ENCODE measurements at regions not wholly inside any gene's neighbourhood (a gene's known extent, or its start where the extent isn't known, plus 50 kb on each side); places are given as distances from the start of the nearest gene placed in this dataset.

GRCh38 chr4:12707381-12708175, 776.6 kb downstream of the RAB28 start:
- H3K4me3 ChIP-seq (ENCODE audit: insufficient read length, low read depth) = no peak overlapping the region
- no peaks in the 10 kb centered on the region for H3K4me1 ChIP-seq (ENCODE audit: insufficient read depth, insufficient read length)
- H3K9ac ChIP-seq (ENCODE audit: insufficient read length, low read depth) = no peak overlapping the region
- H3K27me3 ChIP-seq (ENCODE audit: insufficient read depth, insufficient read length) = no peaks in the 10 kb centered on the region
- DNase-seq (ENCODE audit: low read depth, low spot score) = no peak
- TF ChIP-seq SUZ12 (IDR thresholded peaks at IDR 0.05; ENCODE audit: extremely low read depth, insufficient read depth, insufficient read length) = no peak
- no peaks in the 10 kb centered on the region for H3K36me3 ChIP-seq (ENCODE audit: insufficient read depth, insufficient read length, low read length)
- H3K9me3 ChIP-seq (ENCODE audit: insufficient read depth, low read length) = no peaks in the 10 kb centered on the region

DNA sequence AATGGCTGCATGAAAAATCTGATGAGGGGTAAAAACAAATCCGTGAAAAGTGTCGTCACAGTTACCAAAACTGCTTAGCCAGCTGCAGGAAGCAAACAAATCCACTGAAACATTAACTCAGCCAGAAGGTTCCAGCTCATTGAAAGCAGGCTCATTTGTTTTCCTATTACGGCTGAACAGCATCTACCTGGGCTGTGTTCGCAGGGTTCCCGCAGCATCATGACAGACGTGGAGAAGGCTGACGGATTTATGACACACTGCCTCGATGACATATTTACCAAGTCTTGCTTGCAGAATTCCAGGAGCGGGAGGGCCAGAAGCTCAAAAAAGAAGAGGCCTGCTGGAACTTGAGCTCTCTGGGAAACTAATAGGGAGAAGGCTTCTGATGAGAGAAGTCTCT, 781.1 kb downstream of the RAB28 start:
- no peak for TF ChIP-seq SUZ12 (IDR thresholded peaks at IDR 0.05; ENCODE audit: extremely low read depth, insufficient read depth, insufficient read length)
- no peak for TF ChIP-seq ZNF274 (IDR thresholded peaks at IDR 0.05; ENCODE audit: low read depth, low read length)
- no peak for TF ChIP-seq YY1 (IDR thresholded peaks at IDR 0.05; ENCODE audit: insufficient read depth, insufficient read length)
- no peak for DNase-seq (ENCODE audit: low read depth, low spot score)
- Histone ChIP-seq H3K4me1 (ENCODE audit: insufficient read depth, insufficient read length) (no peaks in the 10 kb centered on the region), H3K36me3 (ENCODE audit: insufficient read depth, insufficient read length, low read length) (no peaks in the 10 kb centered on the region), H3K9me3 (ENCODE audit: insufficient read depth, low read length) (no peaks in the 10 kb centered on the region), H3K4me3 (ENCODE audit: insufficient read length, low read depth) (no peak overlapping the region), H3K27me3 (ENCODE audit: insufficient read depth, insufficient read length) (no peaks in the 10 kb centered on the region), H3K9ac (ENCODE audit: insufficient read length, low read depth) (no peak overlapping the region)

DNA sequence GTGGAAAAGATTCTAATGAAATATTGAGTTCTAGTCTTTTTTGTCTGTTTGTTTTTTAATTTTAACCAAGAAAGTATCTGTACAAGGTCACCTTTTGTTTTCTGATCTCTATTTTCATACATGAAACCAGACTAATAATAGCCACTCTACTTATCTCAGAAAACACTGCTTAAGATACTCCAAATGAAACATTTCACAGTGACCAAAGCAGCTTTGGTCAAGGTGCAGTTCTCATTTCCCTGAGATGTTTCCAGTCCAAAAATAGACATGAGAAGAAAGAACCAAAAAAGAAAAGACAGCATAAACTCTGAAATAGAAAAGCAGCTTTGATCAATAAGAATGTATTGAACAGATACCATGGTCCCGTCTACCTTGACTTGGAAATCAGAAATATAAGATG, 782.8 kb downstream of the RAB28 start:
- no peaks in the 10 kb centered on the region for H3K9me3 ChIP-seq (ENCODE audit: insufficient read depth, low read length)
- H3K9ac ChIP-seq (ENCODE audit: insufficient read length, low read depth) = no peak overlapping the region
- TF ChIP-seq YY1 (IDR thresholded peaks at IDR 0.05; ENCODE audit: insufficient read depth, insufficient read length) (no peak), ZNF274 (IDR thresholded peaks at IDR 0.05; ENCODE audit: low read depth, low read length) (no peak), SUZ12 (IDR thresholded peaks at IDR 0.05; ENCODE audit: extremely low read depth, insufficient read depth, insufficient read length) (no peak)
- H3K36me3 ChIP-seq (ENCODE audit: insufficient read depth, insufficient read length, low read length) = no peaks in the 10 kb centered on the region
- H3K4me1 ChIP-seq (ENCODE audit: insufficient read depth, insufficient read length) = no peaks in the 10 kb centered on the region
- H3K27me3 ChIP-seq (ENCODE audit: insufficient read depth, insufficient read length) = no peaks in the 10 kb centered on the region
- no peak overlapping the region for H3K4me3 ChIP-seq (ENCODE audit: insufficient read length, low read depth)
- no peak for DNase-seq (ENCODE audit: low read depth, low spot score)

DNA sequence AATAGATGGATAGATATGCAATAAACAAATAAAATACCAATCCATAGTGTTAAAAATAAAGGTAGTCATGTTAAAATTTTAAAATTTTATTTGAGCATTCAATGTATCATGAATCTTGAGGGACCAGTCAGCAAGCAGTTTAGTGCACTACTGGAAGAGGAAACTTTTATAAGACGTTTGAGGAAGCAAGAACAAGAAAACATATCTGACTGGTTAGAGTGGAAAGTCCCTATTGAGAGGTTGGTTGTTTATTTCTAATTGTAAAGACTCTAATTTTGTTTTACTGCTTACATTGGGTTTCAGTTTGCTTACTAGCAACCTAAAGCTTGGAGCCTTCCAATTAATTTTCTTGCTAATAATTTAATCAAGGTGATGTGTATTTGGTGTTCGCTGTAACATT, 786.2 kb downstream of the RAB28 start:
- no peak for TF ChIP-seq SUZ12 (IDR thresholded peaks at IDR 0.05; ENCODE audit: extremely low read depth, insufficient read depth, insufficient read length)
- TF ChIP-seq YY1 (IDR thresholded peaks at IDR 0.05; ENCODE audit: insufficient read depth, insufficient read length) = no peak
- no peak for TF ChIP-seq ZNF274 (IDR thresholded peaks at IDR 0.05; ENCODE audit: low read depth, low read length)
- Histone ChIP-seq H3K36me3 (ENCODE audit: insufficient read depth, insufficient read length, low read length) (no peaks in the 10 kb centered on the region), H3K9me3 (ENCODE audit: insufficient read depth, low read length) (no peaks in the 10 kb centered on the region), H3K4me3 (ENCODE audit: insufficient read length, low read depth) (no peak overlapping the region), H3K4me1 (ENCODE audit: insufficient read depth, insufficient read length) (no peaks in the 10 kb centered on the region), H3K9ac (ENCODE audit: insufficient read length, low read depth) (no peak overlapping the region), H3K27me3 (ENCODE audit: insufficient read depth, insufficient read length) (no peaks in the 10 kb centered on the region)
- no peak for DNase-seq (ENCODE audit: low read depth, low spot score)

DNA sequence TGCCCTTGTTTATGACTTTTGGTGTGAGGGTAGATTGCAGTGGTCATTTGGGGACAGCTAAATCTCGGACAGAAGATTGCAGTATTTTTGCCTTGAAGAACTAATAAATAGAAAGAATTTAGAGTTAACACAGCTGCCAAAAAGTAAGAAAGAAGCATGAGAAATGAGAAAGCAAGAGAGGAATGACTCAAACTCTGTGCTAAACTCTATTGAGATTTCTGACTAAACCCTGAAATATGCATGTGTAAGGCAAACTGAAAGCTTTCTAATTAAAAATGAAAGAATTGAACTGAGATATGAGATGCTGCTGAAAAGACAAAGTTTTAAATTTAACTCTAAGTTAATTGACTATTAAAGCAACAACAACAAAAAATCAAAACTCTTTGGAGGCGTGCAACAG, 791.3 kb downstream of the RAB28 start:
- Histone ChIP-seq H3K4me3 (ENCODE audit: insufficient read length, low read depth) (no peak overlapping the region), H3K36me3 (ENCODE audit: insufficient read depth, insufficient read length, low read length) (no peaks in the 10 kb centered on the region), H3K4me1 (ENCODE audit: insufficient read depth, insufficient read length) (no peaks in the 10 kb centered on the region), H3K27me3 (ENCODE audit: insufficient read depth, insufficient read length) (no peaks in the 10 kb centered on the region), H3K9ac (ENCODE audit: insufficient read length, low read depth) (no peak overlapping the region), H3K9me3 (ENCODE audit: insufficient read depth, low read length) (no peaks in the 10 kb centered on the region)
- DNase-seq (ENCODE audit: low read depth, low spot score) = no peak
- TF ChIP-seq SUZ12 (IDR thresholded peaks at IDR 0.05; ENCODE audit: extremely low read depth, insufficient read depth, insufficient read length) (no peak), YY1 (IDR thresholded peaks at IDR 0.05; ENCODE audit: insufficient read depth, insufficient read length) (no peak), ZNF274 (IDR thresholded peaks at IDR 0.05; ENCODE audit: low read depth, low read length) (no peak)

DNA sequence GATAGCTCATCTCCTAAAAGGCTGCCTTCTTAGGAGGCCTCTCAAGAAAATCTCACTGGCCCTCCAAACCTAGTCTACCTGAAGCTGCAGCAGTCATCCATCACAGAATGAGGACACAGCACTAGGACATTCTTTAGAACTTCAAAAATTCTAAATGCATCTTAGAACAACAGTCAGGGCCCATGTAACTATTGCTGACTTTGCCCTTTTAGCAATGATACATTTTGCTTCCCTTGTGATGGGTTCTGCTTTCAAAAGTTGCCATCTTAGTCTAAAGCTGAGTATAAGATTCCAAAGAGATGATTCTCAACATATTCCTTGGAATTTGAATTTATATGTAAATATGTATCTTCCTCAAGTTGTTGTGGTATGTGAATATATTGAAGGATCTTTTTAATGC, 793.0 kb downstream of the RAB28 start:
- Histone ChIP-seq H3K4me3 (ENCODE audit: insufficient read length, low read depth) (no peak overlapping the region), H3K4me1 (ENCODE audit: insufficient read depth, insufficient read length) (no peaks in the 10 kb centered on the region), H3K36me3 (ENCODE audit: insufficient read depth, insufficient read length, low read length) (no peaks in the 10 kb centered on the region), H3K9me3 (ENCODE audit: insufficient read depth, low read length) (no peaks in the 10 kb centered on the region), H3K9ac (ENCODE audit: insufficient read length, low read depth) (no peak overlapping the region), H3K27me3 (ENCODE audit: insufficient read depth, insufficient read length) (no peaks in the 10 kb centered on the region)
- TF ChIP-seq SUZ12 (IDR thresholded peaks at IDR 0.05; ENCODE audit: extremely low read depth, insufficient read depth, insufficient read length) = no peak
- no peak for TF ChIP-seq YY1 (IDR thresholded peaks at IDR 0.05; ENCODE audit: insufficient read depth, insufficient read length)
- TF ChIP-seq ZNF274 (IDR thresholded peaks at IDR 0.05; ENCODE audit: low read depth, low read length) = no peak
- no peak for DNase-seq (ENCODE audit: low read depth, low spot score)

GRCh38 chr4:12689457-12689856, 794.7 kb downstream of the RAB28 start:
- Histone ChIP-seq H3K27me3 (ENCODE audit: insufficient read depth, insufficient read length) (no peaks in the 10 kb centered on the region), H3K36me3 (ENCODE audit: insufficient read depth, insufficient read length, low read length) (no peaks in the 10 kb centered on the region), H3K4me1 (ENCODE audit: insufficient read depth, insufficient read length) (no peaks in the 10 kb centered on the region), H3K4me3 (ENCODE audit: insufficient read length, low read depth) (no peak overlapping the region), H3K9me3 (ENCODE audit: insufficient read depth, low read length) (no peaks in the 10 kb centered on the region), H3K9ac (ENCODE audit: insufficient read length, low read depth) (no peak overlapping the region)
- TF ChIP-seq ZNF274 (IDR thresholded peaks at IDR 0.05; ENCODE audit: low read depth, low read length) (no peak), YY1 (IDR thresholded peaks at IDR 0.05; ENCODE audit: insufficient read depth, insufficient read length) (no peak), SUZ12 (IDR thresholded peaks at IDR 0.05; ENCODE audit: extremely low read depth, insufficient read depth, insufficient read length) (no peak)
- no peak for DNase-seq (ENCODE audit: low read depth, low spot score)

Data from NT2/D1 (cell line).